ENCODE measurements at regions not wholly inside any gene's neighbourhood (a gene's known extent, or its start where the extent isn't known, plus 50 kb on each side); places are given as distances from the start of the nearest gene placed in this dataset.

DNA sequence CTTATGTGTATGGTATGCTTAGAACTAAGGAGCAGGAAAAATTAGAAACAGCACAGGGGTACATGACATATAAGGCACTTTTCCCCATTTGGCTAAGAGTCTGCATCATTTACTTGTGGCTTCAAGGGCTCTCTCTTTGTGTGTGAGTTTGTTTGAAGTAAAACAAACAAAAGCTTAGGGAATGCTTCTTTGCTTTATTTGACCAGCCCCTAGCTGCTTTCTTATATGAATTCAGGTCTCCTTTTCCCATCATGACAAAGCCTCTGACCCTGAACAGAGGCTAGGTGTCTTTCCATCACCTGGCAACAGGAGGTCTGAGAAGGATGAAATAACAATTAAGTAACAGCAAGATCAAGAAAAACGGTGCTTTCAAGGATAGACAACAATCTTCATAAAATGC, 643.8 kb upstream of the ADGRL2 start:
- no peaks in the 10 kb centered on the region for H3K9me2 ChIP-seq (ENCODE audit: insufficient read depth, low read length)
- H3K9me3 ChIP-seq (ENCODE audit: low read length) = no peaks in the 10 kb centered on the region
- H3K4me3 ChIP-seq (ENCODE audit: low read length) = no peak overlapping the region
- TF ChIP-seq, protein P1, sequence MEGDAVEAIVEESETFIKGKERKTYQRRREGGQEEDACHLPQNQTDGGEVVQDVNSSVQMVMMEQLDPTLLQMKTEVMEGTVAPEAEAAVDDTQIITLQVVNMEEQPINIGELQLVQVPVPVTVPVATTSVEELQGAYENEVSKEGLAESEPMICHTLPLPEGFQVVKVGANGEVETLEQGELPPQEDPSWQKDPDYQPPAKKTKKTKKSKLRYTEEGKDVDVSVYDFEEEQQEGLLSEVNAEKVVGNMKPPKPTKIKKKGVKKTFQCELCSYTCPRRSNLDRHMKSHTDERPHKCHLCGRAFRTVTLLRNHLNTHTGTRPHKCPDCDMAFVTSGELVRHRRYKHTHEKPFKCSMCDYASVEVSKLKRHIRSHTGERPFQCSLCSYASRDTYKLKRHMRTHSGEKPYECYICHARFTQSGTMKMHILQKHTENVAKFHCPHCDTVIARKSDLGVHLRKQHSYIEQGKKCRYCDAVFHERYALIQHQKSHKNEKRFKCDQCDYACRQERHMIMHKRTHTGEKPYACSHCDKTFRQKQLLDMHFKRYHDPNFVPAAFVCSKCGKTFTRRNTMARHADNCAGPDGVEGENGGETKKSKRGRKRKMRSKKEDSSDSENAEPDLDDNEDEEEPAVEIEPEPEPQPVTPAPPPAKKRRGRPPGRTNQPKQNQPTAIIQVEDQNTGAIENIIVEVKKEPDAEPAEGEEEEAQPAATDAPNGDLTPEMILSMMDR (IDR thresholded peaks at IDR 0.05; ENCODE audit: poor library complexity, severe bottlenecking) = no peak
- no peaks in the 10 kb centered on the region for H4K20me1 ChIP-seq (ENCODE audit: insufficient read depth)
- no peaks in the 10 kb centered on the region for H3K27me3 ChIP-seq (ENCODE audit: insufficient read depth, low read depth, low read length)
- no peak overlapping the region for H2AFZ ChIP-seq (ENCODE audit: low read depth, low read length)
- no peaks in the 10 kb centered on the region for H3K79me2 ChIP-seq (replicated peaks; ENCODE audit: insufficient read depth, low read length)
- no peaks in the 10 kb centered on the region for H3K36me3 ChIP-seq (ENCODE audit: insufficient read depth, low read length)
- no peaks in the 10 kb centered on the region for H3F3A ChIP-seq (ENCODE audit: insufficient read depth, low read length, poor library complexity, severe bottlenecking)
- H3K9ac ChIP-seq (ENCODE audit: low read length) = no peak overlapping the region
- H3K27ac ChIP-seq (ENCODE audit: low read length) = no peak overlapping the region
- no peak overlapping the region for H3K4me2 ChIP-seq (ENCODE audit: low read length)

DNA sequence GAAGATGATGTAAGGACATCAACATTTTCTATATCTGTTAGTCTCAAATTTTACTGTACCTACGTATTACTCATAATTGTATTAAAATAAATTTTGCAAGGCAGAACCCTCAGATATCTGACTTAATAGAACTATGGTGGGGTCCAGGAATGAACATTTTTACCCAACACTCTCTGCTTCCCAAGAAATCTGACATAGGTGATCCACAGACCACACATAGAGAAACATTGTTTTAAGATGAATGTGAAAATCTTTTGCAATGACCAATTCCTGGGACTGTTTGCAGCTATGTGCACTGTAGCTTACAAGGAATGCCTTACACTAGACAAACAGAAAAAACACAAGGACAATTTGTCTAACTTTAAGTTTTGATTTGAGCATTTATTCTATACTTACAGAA, 645.6 kb upstream of the ADGRL2 start:
- Histone ChIP-seq H3K27me3 (ENCODE audit: insufficient read depth, low read depth, low read length) (no peaks in the 10 kb centered on the region), H3K4me2 (ENCODE audit: low read length) (no peak overlapping the region), H3K79me2 (replicated peaks; ENCODE audit: insufficient read depth, low read length) (no peaks in the 10 kb centered on the region), H4K20me1 (ENCODE audit: insufficient read depth) (no peaks in the 10 kb centered on the region), H3K36me3 (ENCODE audit: insufficient read depth, low read length) (no peaks in the 10 kb centered on the region), H3K4me3 (ENCODE audit: low read length) (no peak overlapping the region), H3K9me2 (ENCODE audit: insufficient read depth, low read length) (no peaks in the 10 kb centered on the region), H3K9ac (ENCODE audit: low read length) (no peak overlapping the region), H3K9me3 (ENCODE audit: low read length) (no peaks in the 10 kb centered on the region), H3F3A (ENCODE audit: insufficient read depth, low read length, poor library complexity, severe bottlenecking) (no peaks in the 10 kb centered on the region), H2AFZ (ENCODE audit: low read depth, low read length) (no peak overlapping the region), H3K27ac (ENCODE audit: low read length) (no peak overlapping the region)
- no peak for TF ChIP-seq POLR2AphosphoS5 (IDR thresholded peaks at IDR 0.05)
- TF ChIP-seq, protein P2, sequence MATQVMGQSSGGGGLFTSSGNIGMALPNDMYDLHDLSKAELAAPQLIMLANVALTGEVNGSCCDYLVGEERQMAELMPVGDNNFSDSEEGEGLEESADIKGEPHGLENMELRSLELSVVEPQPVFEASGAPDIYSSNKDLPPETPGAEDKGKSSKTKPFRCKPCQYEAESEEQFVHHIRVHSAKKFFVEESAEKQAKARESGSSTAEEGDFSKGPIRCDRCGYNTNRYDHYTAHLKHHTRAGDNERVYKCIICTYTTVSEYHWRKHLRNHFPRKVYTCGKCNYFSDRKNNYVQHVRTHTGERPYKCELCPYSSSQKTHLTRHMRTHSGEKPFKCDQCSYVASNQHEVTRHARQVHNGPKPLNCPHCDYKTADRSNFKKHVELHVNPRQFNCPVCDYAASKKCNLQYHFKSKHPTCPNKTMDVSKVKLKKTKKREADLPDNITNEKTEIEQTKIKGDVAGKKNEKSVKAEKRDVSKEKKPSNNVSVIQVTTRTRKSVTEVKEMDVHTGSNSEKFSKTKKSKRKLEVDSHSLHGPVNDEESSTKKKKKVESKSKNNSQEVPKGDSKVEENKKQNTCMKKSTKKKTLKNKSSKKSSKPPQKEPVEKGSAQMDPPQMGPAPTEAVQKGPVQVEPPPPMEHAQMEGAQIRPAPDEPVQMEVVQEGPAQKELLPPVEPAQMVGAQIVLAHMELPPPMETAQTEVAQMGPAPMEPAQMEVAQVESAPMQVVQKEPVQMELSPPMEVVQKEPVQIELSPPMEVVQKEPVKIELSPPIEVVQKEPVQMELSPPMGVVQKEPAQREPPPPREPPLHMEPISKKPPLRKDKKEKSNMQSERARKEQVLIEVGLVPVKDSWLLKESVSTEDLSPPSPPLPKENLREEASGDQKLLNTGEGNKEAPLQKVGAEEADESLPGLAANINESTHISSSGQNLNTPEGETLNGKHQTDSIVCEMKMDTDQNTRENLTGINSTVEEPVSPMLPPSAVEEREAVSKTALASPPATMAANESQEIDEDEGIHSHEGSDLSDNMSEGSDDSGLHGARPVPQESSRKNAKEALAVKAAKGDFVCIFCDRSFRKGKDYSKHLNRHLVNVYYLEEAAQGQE (IDR thresholded peaks at IDR 0.05; ENCODE audit: borderline replicate concordance) = no peak
- TF ChIP-seq SMC3 (conservative IDR thresholded peaks at IDR 0.05; ENCODE audit: poor library complexity) = no peak
- TF ChIP-seq, protein P1 (IDR thresholded peaks at IDR 0.05; ENCODE audit: poor library complexity, severe bottlenecking) = no peak
- TF ChIP-seq EZH2 (IDR thresholded peaks at IDR 0.05; ENCODE audit: borderline replicate concordance, insufficient read depth, low read length, poor library complexity, severe bottlenecking) = no peak
- no peak for TF ChIP-seq EP300 (conservative IDR thresholded peaks at IDR 0.05; ENCODE audit: poor library complexity, severe bottlenecking)
- TF ChIP-seq MXI1 (conservative IDR thresholded peaks at IDR 0.05; ENCODE audit: poor library complexity, severe bottlenecking) = no peak
- no peak for TF ChIP-seq RAD21 (conservative IDR thresholded peaks at IDR 0.05)
- no peak for TF ChIP-seq TAF1 (IDR thresholded peaks at IDR 0.05; ENCODE audit: low read depth)

Measured in neural cell (in vitro differentiated cells).